HAP-1 (cell line): ENCODE measurements at regions not wholly inside any gene's neighbourhood (a gene's known extent, or its start where the extent isn't known, plus 50 kb on each side); places are given as distances from the start of the nearest gene placed in this dataset.

Experiments used
- DNase-seq, 2 experiments: peaks; one replicate each; pipeline ENCODE4 v3.0.0-alpha.2; 2016 to 2020; ENCODE audit warnings: low spot score in 2 of 2
- H3K27me3 ChIP-seq: fragments of 250-450 bp; sonication (Bioruptor Pico); 2 replicates; pipeline ENCODE4 v1.5.1; 2020; ENCODE audit warnings: low read depth, mild to moderate bottlenecking, moderate library complexity
- H3K36me3 ChIP-seq: fragments of 250-450 bp; sonication (Bioruptor Pico); replicated peaks from 2 replicates; pipeline ENCODE4 v1.5.1; 2020; ENCODE audit warnings: mild to moderate bottlenecking
- H3K4me1 ChIP-seq: fragments of 250-450 bp; sonication (Bioruptor Pico); 2 replicates; pipeline ENCODE4 v1.5.1; 2020; ENCODE audit warnings: mild to moderate bottlenecking
- H3K4me3 ChIP-seq: fragments of 250-450 bp; sonication (Bioruptor Pico); 2 replicates; pipeline ENCODE4 v1.5.1; 2020; ENCODE audit warnings: mild to moderate bottlenecking, moderate library complexity
- H3K9me3 ChIP-seq: fragments of 250-450 bp; sonication (Bioruptor Pico); 2 replicates; pipeline ENCODE4 v1.5.1; 2020; ENCODE audit warnings: mild to moderate bottlenecking, moderate library complexity
- in situ Hi-C: fragments of 300-500 bp; cut with MboI; formaldehyde crosslinking; loops from 3 replicates; pipeline ENCODE4 v1.14.3; 2020; ENCODE audit warnings: low sequenced_read_pairs, inconsistent platforms, mixed read lengths

GRCh38 chr4:27178061-27178460 is 317.4 kb downstream of the STIM2 start:
- DNase-seq = no peak
- no peaks in the 10 kb centered on the region for H3K9me3 ChIP-seq

DNA sequence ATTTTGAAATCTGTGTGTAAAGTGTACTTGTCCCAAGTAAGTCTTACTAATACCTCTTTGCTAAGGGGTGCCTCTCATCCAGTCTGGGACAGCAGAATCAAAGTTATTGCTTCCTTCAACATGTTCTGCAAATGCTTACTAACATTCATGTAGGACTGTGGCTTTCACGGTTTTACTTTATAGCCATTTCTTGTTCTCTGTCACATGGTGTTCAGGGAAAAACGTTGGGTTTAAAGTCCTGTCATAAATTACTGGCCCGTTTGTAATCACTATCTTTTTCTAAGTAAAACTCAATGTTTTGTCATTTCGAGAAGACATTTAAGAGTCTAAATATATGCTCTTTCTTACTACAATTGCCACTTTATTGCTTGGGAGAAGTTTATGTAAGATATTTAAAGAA is 321.1 kb downstream of the STIM2 start:
- H3K4me3 ChIP-seq = no peak overlapping the region
- no peak for DNase-seq
- no peaks in the 10 kb centered on the region for H3K4me1 ChIP-seq
- in situ Hi-C loops = no loop called here
- H3K27me3 ChIP-seq = no peaks in the 10 kb centered on the region
- H3K36me3 ChIP-seq = no peaks in the 10 kb centered on the region
- H3K9me3 ChIP-seq = no peaks in the 10 kb centered on the region

More at GRCh38 chr4:27178061-27178460, 317.4 kb downstream of the STIM2 start:
- H3K4me3 ChIP-seq = no peak overlapping the region
- no peaks in the 10 kb centered on the region for H3K4me1 ChIP-seq
- in situ Hi-C loops = no loop called here
- no peaks in the 10 kb centered on the region for H3K27me3 ChIP-seq
- H3K36me3 ChIP-seq = no peaks in the 10 kb centered on the region

- Histone ChIP-seq H3K9me3 (no peaks in the 10 kb centered on the region), H3K4me3 (no peak overlapping the region), H3K4me1 (no peaks in the 10 kb centered on the region), H3K36me3 (no peaks in the 10 kb centered on the region), H3K27me3 (no peaks in the 10 kb centered on the region)
- no peak for DNase-seq
- in situ Hi-C loops = no loop called here
Observed at GRCh38 chr4:27182211-27182610, 321.6 kb downstream of the STIM2 start.

- no peak for DNase-seq
- Histone ChIP-seq H3K4me1 (no peaks in the 10 kb centered on the region), H3K27me3 (no peaks in the 10 kb centered on the region), H3K4me3 (no peak overlapping the region), H3K36me3 (no peaks in the 10 kb centered on the region), H3K9me3 (no peaks in the 10 kb centered on the region)
- in situ Hi-C loops = no loop called here
Observed at GRCh38 chr4:27184508-27185155, 324.0 kb downstream of the STIM2 start.

GRCh38 chr4:27186710-27187109 is 326.1 kb downstream of the STIM2 start:
- H3K9me3 ChIP-seq = no peaks in the 10 kb centered on the region
- no peaks in the 10 kb centered on the region for H3K27me3 ChIP-seq
- H3K36me3 ChIP-seq = no peaks in the 10 kb centered on the region
- in situ Hi-C loops = no loop called here
- no peak overlapping the region for H3K4me3 ChIP-seq
- H3K4me1 ChIP-seq = no peaks in the 10 kb centered on the region
- DNase-seq = no peak

GRCh38 chr4:27187786-27188185 is 327.1 kb downstream of the STIM2 start:
- in situ Hi-C loops = no loop called here
- H3K36me3 ChIP-seq = no peaks in the 10 kb centered on the region
- no peak for DNase-seq
- no peaks in the 10 kb centered on the region for H3K27me3 ChIP-seq
- no peak overlapping the region for H3K4me3 ChIP-seq
- no peaks in the 10 kb centered on the region for H3K4me1 ChIP-seq
- no peaks in the 10 kb centered on the region for H3K9me3 ChIP-seq

- in situ Hi-C loops = no loop called here
- H3K4me3 ChIP-seq = no peak overlapping the region
Observed at GRCh38 chr4:27189683-27190082, 329.0 kb downstream of the STIM2 start.

GRCh38 chr4:27191592-27191991 is 331.0 kb downstream of the STIM2 start:
- Histone ChIP-seq H3K36me3 (no peaks in the 10 kb centered on the region), H3K9me3 (no peaks in the 10 kb centered on the region), H3K27me3 (no peaks in the 10 kb centered on the region; the same call in 1 of the 2 replicates), H3K4me1 (no peaks in the 10 kb centered on the region), H3K4me3 (no peak overlapping the region)
- no peak for DNase-seq
- in situ Hi-C loops = no loop called here

More at GRCh38 chr4:27189683-27190082, 329.0 kb downstream of the STIM2 start:
- Histone ChIP-seq H3K9me3 (no peaks in the 10 kb centered on the region), H3K36me3 (no peaks in the 10 kb centered on the region), H3K27me3 (no peaks in the 10 kb centered on the region; the same call in 1 of the 2 replicates), H3K4me1 (no peaks in the 10 kb centered on the region)
- DNase-seq = no peak

- no peaks in the 10 kb centered on the region for H3K9me3 ChIP-seq
- no peak for DNase-seq
- in situ Hi-C loops = no loop called here
- no peaks in the 10 kb centered on the region for H3K4me1 ChIP-seq
- H3K36me3 ChIP-seq = no peaks in the 10 kb centered on the region
- no peak overlapping the region for H3K4me3 ChIP-seq
- no peaks in the 10 kb centered on the region; the same call in 1 of the 2 replicates for H3K27me3 ChIP-seq
Observed at GRCh38 chr4:27194599-27195176, 334.0 kb downstream of the STIM2 start.

DNA sequence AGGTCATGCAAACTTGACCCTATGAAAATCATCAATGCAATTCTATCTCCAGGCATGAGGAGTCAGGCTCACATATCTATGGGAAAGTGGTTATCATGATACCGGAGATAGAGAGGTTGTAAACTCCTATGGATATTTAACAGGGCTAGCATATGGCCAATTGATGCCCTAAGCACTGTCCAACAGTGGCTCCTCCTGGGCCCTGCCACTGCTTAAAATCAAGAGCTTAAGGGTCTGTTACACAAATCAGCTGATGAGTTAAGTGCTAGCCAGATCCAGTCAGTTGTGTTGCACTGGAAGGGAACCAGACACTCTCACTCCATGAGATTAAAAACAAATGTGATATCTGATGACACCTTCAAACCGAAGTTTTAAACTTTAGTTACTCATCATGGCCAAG is 337.6 kb downstream of the STIM2 start:
- H3K36me3 ChIP-seq = no peaks in the 10 kb centered on the region
- in situ Hi-C loops = no loop called here
- H3K4me3 ChIP-seq = no peak overlapping the region
- no peaks in the 10 kb centered on the region; the same call in 1 of the 2 replicates for H3K27me3 ChIP-seq
- DNase-seq = no peak
- no peaks in the 10 kb centered on the region for H3K4me1 ChIP-seq
- H3K9me3 ChIP-seq = no peaks in the 10 kb centered on the region

DNA sequence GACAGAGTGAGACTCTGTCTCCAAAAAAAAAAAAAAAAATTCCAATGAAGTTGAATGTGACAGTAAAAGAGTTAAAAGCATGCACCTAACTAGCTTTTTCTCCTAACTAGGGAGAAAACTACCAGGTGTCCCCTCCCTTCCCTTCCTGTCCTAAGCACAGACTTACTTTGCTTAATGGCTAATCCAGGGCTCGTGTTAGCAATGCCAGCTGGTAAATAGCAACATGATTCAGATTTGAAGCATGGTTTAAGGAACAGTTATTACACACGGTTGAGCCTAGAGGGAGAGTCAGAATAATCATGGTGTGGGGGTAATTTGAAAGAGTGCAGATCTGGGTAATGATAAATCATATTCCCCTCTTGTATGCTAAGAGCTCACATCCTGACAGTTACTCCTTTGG is 338.3 kb downstream of the STIM2 start:
- DNase-seq = no peak
- H3K27me3 ChIP-seq = no peaks in the 10 kb centered on the region
- no peaks in the 10 kb centered on the region for H3K9me3 ChIP-seq
- no peaks in the 10 kb centered on the region for H3K36me3 ChIP-seq
- in situ Hi-C loops = no loop called here
- no peaks in the 10 kb centered on the region for H3K4me1 ChIP-seq
- H3K4me3 ChIP-seq = no peak overlapping the region

DNA sequence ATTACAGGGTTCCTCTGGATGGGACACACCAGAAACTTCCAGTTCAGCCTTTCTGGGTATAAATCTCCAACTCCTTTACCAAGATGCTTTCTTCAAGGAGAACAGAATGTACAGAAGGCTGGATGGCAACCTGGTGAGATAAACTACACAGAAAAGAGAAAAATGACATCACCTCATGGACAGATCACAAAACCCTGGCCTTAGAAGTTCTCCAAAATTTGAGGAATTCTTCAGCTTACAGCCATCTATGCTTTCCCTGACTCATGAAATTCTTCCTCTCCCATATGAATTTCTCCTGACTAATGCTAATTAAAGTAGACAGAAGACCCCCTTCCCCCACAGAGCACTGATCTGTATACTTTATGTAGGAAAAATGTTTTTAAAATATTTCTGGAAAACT is 345.4 kb downstream of the STIM2 start:
- DNase-seq = no peak
- Histone ChIP-seq H3K9me3 (no peaks in the 10 kb centered on the region), H3K4me1 (no peaks in the 10 kb centered on the region; the same call in 1 of the 2 replicates), H3K36me3 (no peaks in the 10 kb centered on the region), H3K27me3 (no peaks in the 10 kb centered on the region), H3K4me3 (no peak overlapping the region)
- in situ Hi-C loops = no loop called here

GRCh38 chr4:27210956-27211355 is 350.3 kb downstream of the STIM2 start:
- in situ Hi-C loops = no loop called here
- H3K36me3 ChIP-seq = no peaks in the 10 kb centered on the region
- H3K4me1 ChIP-seq = no peaks in the 10 kb centered on the region; the same call in 1 of the 2 replicates
- no peak overlapping the region for H3K4me3 ChIP-seq
- no peaks in the 10 kb centered on the region for H3K27me3 ChIP-seq
- no peaks in the 10 kb centered on the region for H3K9me3 ChIP-seq
- no peak for DNase-seq

GRCh38 chr4:27214010-27214409 is 353.4 kb downstream of the STIM2 start:
- in situ Hi-C loops = no loop called here
- H3K4me1 ChIP-seq = no peaks in the 10 kb centered on the region
- no peaks in the 10 kb centered on the region for H3K9me3 ChIP-seq
- H3K36me3 ChIP-seq = no peaks in the 10 kb centered on the region
- DNase-seq = no peak
- H3K4me3 ChIP-seq = no peak overlapping the region
- no peaks in the 10 kb centered on the region for H3K27me3 ChIP-seq
